CD14-positive monocyte (primary cell): ENCODE measurements at regions not wholly inside any gene's neighbourhood (a gene's known extent, or its start where the extent isn't known, plus 50 kb on each side); places are given as distances from the start of the nearest gene placed in this dataset.

ENCODE experiments used
- DNase-seq, 3 donors: peaks; one replicate each; pipeline ENCODE4 v3.0.0-alpha.2; 2011 to 2022
- H2AFZ ChIP-seq: 2 replicates; pipeline ENCODE4 v1.6.0; 2012; ENCODE audit warnings: mild to moderate bottlenecking, low read depth, low read length, inconsistent platforms; ENCODE audit not compliant: insufficient read depth, poor library complexity, severe bottlenecking
- H3K27ac ChIP-seq, 2 donors: 1 replicate in 1 of 2; 2 replicates in 1 of 2; pipeline ENCODE4 v1.5.1; 2012 to 2013; ENCODE audit warnings: low read length in 2 of 2, control low read depth in 1 of 2, inconsistent platforms in 1 of 2, low read depth in 1 of 2, mild to moderate bottlenecking in 1 of 2
- H3K27me3 ChIP-seq, 2 donors: one replicate each; pipeline versions ENCODE4 v1.6.0 to v1.6.1; 2011 to 2013; ENCODE audit warnings: low read length in 2 of 2; ENCODE audit not compliant: control insufficient read depth in 2 of 2, insufficient read depth in 2 of 2
- H3K36me3 ChIP-seq, 2 donors: replicated peaks in 1 of 2; 1 replicate in 1 of 2; 2 replicates in 1 of 2; pipeline versions ENCODE4 v1.5.1 to v1.6.1; 2012 to 2013; ENCODE audit warnings: low read length in 2 of 2, control low read depth in 1 of 2, inconsistent platforms in 1 of 2, mild to moderate bottlenecking in 1 of 2; ENCODE audit not compliant: insufficient read depth in 2 of 2, control insufficient read depth in 1 of 2
- H3K4me1 ChIP-seq, 2 donors: 1 replicate in 1 of 2; 2 replicates in 1 of 2; pipeline versions ENCODE4 v1.5.1 to v1.6.1; 2012 to 2013; ENCODE audit warnings: low read length in 2 of 2, control low read depth in 1 of 2, inconsistent platforms in 1 of 2, mild to moderate bottlenecking in 1 of 2, moderate library complexity in 1 of 2; ENCODE audit not compliant: insufficient read depth in 2 of 2, control insufficient read depth in 1 of 2
- H3K4me2 ChIP-seq: replicated peaks from 2 replicates; pipeline ENCODE3; 2012; ENCODE audit warnings: low read length, moderate library complexity, mild to moderate bottlenecking; ENCODE audit not compliant: poor library complexity, severe bottlenecking; ENCODE audit errors: extremely low read depth
- H3K4me3 ChIP-seq, 3 experiments: fragments of 200-600 bp in 1 of 3; sonication (generic) in 1 of 3; replicated peaks in 1 of 3; 1 replicate in 2 of 3; 2 replicates in 1 of 3; pipeline ENCODE4 v1.5.1; 2011 to 2013; ENCODE audit warnings: low read length in 3 of 3, mild to moderate bottlenecking in 3 of 3, control low read depth in 2 of 3, low read depth in 2 of 3, inconsistent platforms in 1 of 3, moderate library complexity in 1 of 3
- H3K79me2 ChIP-seq: 2 replicates; pipeline ENCODE4 v1.6.0; 2012; ENCODE audit warnings: mild to moderate bottlenecking, control low read depth, inconsistent platforms, low read length, moderate library complexity; ENCODE audit not compliant: insufficient read depth
- H3K9ac ChIP-seq: 2 replicates; pipeline ENCODE4 v1.6.0; 2017; ENCODE audit warnings: low read length, mild to moderate bottlenecking; ENCODE audit not compliant: insufficient read depth, poor library complexity, severe bottlenecking
- H3K9me3 ChIP-seq, 2 donors: replicated peaks in 1 of 2; 1 replicate in 1 of 2; 2 replicates in 1 of 2; pipeline versions ENCODE4 v1.5.1 to v1.6.1; 2012 to 2013; ENCODE audit warnings: low read length in 2 of 2, control low read depth in 1 of 2; ENCODE audit not compliant: control insufficient read depth in 1 of 2, insufficient read depth in 1 of 2
- H4K20me1 ChIP-seq: 2 replicates; pipeline ENCODE4 v1.6.0; 2012; ENCODE audit warnings: mild to moderate bottlenecking, low read length, control low read depth, moderate library complexity; ENCODE audit not compliant: insufficient read depth
- H3K27ac Mint-ChIP-seq, 7 donors: one replicate each; pipeline ENCODE4 v1.8.0; 2020; ENCODE audit warnings: mild to moderate bottlenecking in 7 of 7, mixed read lengths in 7 of 7, moderate library complexity in 6 of 7, inconsistent platforms in 2 of 7
- H3K27me3 Mint-ChIP-seq, 3 donors: one replicate each; pipeline ENCODE4 v1.8.0; 2021 to 2022; ENCODE audit warnings: low read depth in 3 of 3, mild to moderate bottlenecking in 3 of 3, mixed read lengths in 3 of 3, moderate library complexity in 3 of 3, inconsistent platforms in 1 of 3
- H3K36me3 Mint-ChIP-seq, 2 donors: one replicate each; pipeline ENCODE4 v1.8.0; 2020; ENCODE audit warnings: mixed read lengths in 2 of 2, inconsistent platforms in 1 of 2, mild to moderate bottlenecking in 1 of 2
- H3K4me1 Mint-ChIP-seq: one replicate; pipeline ENCODE4 v1.8.0; 2020; ENCODE audit warnings: mild to moderate bottlenecking, mixed read lengths
- H3K4me3 Mint-ChIP-seq, 2 donors: one replicate each; pipeline ENCODE4 v1.8.0; 2020; ENCODE audit warnings: mild to moderate bottlenecking in 2 of 2, mixed read lengths in 2 of 2, moderate library complexity in 1 of 2
- H3K9me3 Mint-ChIP-seq, 7 donors: one replicate each; pipeline ENCODE4 v1.8.0; 2020 to 2022; ENCODE audit warnings: mixed read lengths in 7 of 7, mild to moderate bottlenecking in 6 of 7, moderate library complexity in 6 of 7, inconsistent platforms in 2 of 7
- CTCF ChIP-seq: fragments of 200-600 bp; IDR thresholded peaks from one replicate; pipeline ENCODE4 v1.8.0; 2022; ENCODE audit warnings: antibody characterized with exemption, mild to moderate bottlenecking
- WGBS: methylation state at CpG from one replicate; pipeline ENCODE4 v1.1.5; 2013; ENCODE audit warnings: missing lambda C conversion rate; ENCODE audit not compliant: insufficient coverage; 5-methylcytosine and 5-hydroxymethylcytosine counted together
- intact Hi-C, 2 donors: fragments of 100-400 bp; cut with micrococcal nuclease; formaldehyde crosslinking; loops; one replicate each; pipeline versions ENCODE4 v1.15.0 to v1.15.1; 2023

GRCh38 chr3:59659755-59660154 is 609.9 kb upstream of the CFAP20DC start:
- H3K4me3 ChIP-seq, result no peak overlapping the region
- H2AFZ ChIP-seq, result no peak overlapping the region
- H3K9ac ChIP-seq, result no peak overlapping the region
- H3K27ac Mint-ChIP-seq, result no peak overlapping the region
- no peak overlapping the region for H3K27ac ChIP-seq
- 100% methylated on average over 1 of the region's 1 CpG for WGBS
- H3K36me3 ChIP-seq, result no peaks in the 10 kb centered on the region
- no peaks in the 10 kb centered on the region for H3K9me3 ChIP-seq
- peaks cover under 1% of the 10 kb centered on the region for H3K4me1 Mint-ChIP-seq
- intact Hi-C loops, result no loop called here
- peaks cover 0 to 9% (median 3%) of the 10 kb centered on the region in 7 donors for H3K9me3 Mint-ChIP-seq
- H3K79me2 ChIP-seq, result no peaks in the 10 kb centered on the region
- no peaks in the 10 kb centered on the region for H4K20me1 ChIP-seq
- no peak for TF ChIP-seq CTCF
- H3K27me3 Mint-ChIP-seq, result no peaks in the 10 kb centered on the region
- H3K36me3 Mint-ChIP-seq, result no peaks in the 10 kb centered on the region
- DNase-seq, result no peak
- no peak overlapping the region for H3K4me3 Mint-ChIP-seq
- H3K4me1 ChIP-seq, result no peaks in the 10 kb centered on the region
- no peaks in the 10 kb centered on the region for H3K27me3 ChIP-seq
- H3K4me2 ChIP-seq, result no peak overlapping the region

GRCh38 chr3:59658866-59659265 is 609.0 kb upstream of the CFAP20DC start:
- Mint-ChIP-seq H3K4me3 (no peak overlapping the region), H3K27ac (no peak overlapping the region), H3K27me3 (peaks cover 0 to 3% (median 0%) of the 10 kb centered on the region in 3 donors), H3K36me3 (no peaks in the 10 kb centered on the region), H3K9me3 (peaks cover 0 to 6% (median under 1%) of the 10 kb centered on the region in 7 donors), H3K4me1 (peaks cover 4% of the 10 kb centered on the region)
- Histone ChIP-seq H3K9ac (no peak overlapping the region), H3K27me3 (no peaks in the 10 kb centered on the region), H3K27ac (no peak overlapping the region), H3K9me3 (no peaks in the 10 kb centered on the region), H3K4me2 (no peak overlapping the region), H3K79me2 (no peaks in the 10 kb centered on the region), H3K36me3 (no peaks in the 10 kb centered on the region), H3K4me3 (no peak overlapping the region), H3K4me1 (no peaks in the 10 kb centered on the region), H4K20me1 (no peaks in the 10 kb centered on the region), H2AFZ (no peak overlapping the region)
- no peak for DNase-seq
- no peak for TF ChIP-seq CTCF
- intact Hi-C loops, result no loop called here
- WGBS, result 100% methylated on average over 1 of the region's 2 CpGs
